ENCODE measurements at regions not wholly inside any gene's neighbourhood (a gene's known extent, or its start where the extent isn't known, plus 50 kb on each side); places are given as distances from the start of the nearest gene placed in this dataset.

- TF ChIP-seq ZNF148 (tag by site-specific recombination; IDR thresholded peaks at IDR 0.05; ENCODE audit: borderline replicate concordance) (no peak), ZNF16 (tag by site-specific recombination; IDR thresholded peaks at IDR 0.05; ENCODE audit: low read depth) (no peak), ZSCAN5A (tag by site-specific recombination; IDR thresholded peaks at IDR 0.05) (no peak), ZNF19 (tag by site-specific recombination; IDR thresholded peaks at IDR 0.05; ENCODE audit: low read depth) (no peak), ZNF146 (tag by site-specific recombination; IDR thresholded peaks at IDR 0.05) (no peak), MYNN (tag by site-specific recombination; IDR thresholded peaks at IDR 0.05; ENCODE audit: borderline replicate concordance) (no peak), ZBTB11 (tag by site-specific recombination; conservative IDR thresholded peaks at IDR 0.05; ENCODE audit: low read depth) (no peak)
Measured at GRCh38 chr16:35792516-35793285, 2333.3 kb downstream of the TP53TG3F start (continued).

- H3K4me3 ChIP-seq (ENCODE audit: low read depth, low read length) = no peak overlapping the region
- TF ChIP-seq SP2 (tag by site-specific recombination; IDR thresholded peaks at IDR 0.05) = no peak
- TF ChIP-seq ZNF585B (tag by site-specific recombination; IDR thresholded peaks at IDR 0.05) = no peak
- no peak for TF ChIP-seq ZBTB10 (tag by site-specific recombination; IDR thresholded peaks at IDR 0.05)
- TF ChIP-seq ZNF561 (tag by site-specific recombination; IDR thresholded peaks at IDR 0.05; ENCODE audit: borderline replicate concordance) = no peak
- no peak for TF ChIP-seq GLIS2 (tag by site-specific recombination; IDR thresholded peaks at IDR 0.05)
- TF ChIP-seq HOXA7 (CRISPR knock-in tag; IDR thresholded peaks at IDR 0.05; ENCODE audit: borderline replicate concordance) = no peak
- TF ChIP-seq ZNF837 (tag by site-specific recombination; IDR thresholded peaks at IDR 0.05) = no peak
- TF ChIP-seq ZSCAN4 (tag by site-specific recombination; IDR thresholded peaks at IDR 0.05) = no peak
- H3K4me1 ChIP-seq (ENCODE audit: control insufficient read depth, insufficient read depth, low read length) = no peaks in the 10 kb centered on the region
- no peaks in the 10 kb centered on the region for H3K9me3 ChIP-seq (ENCODE audit: control insufficient read depth, insufficient read depth, low read depth, low read length)
- ChIA-PET POLR2A (no interaction called here), CTCF (no interaction called here)
- H3K27ac ChIP-seq (ENCODE audit: extremely low read depth, low read depth, low read length) = no peak overlapping the region
- H3K36me3 ChIP-seq (ENCODE audit: control insufficient read depth in 2 of 2, insufficient read depth in 1 of 2, low read length in 2 of 2) = no peaks in the 10 kb centered on the region
Measured at GRCh38 chr16:35793601-35794000, 2334.2 kb downstream of the TP53TG3F start.
